ENCODE measurements at regions not wholly inside any gene's neighbourhood (a gene's known extent, or its start where the extent isn't known, plus 50 kb on each side); places are given as distances from the start of the nearest gene placed in this dataset.
A peak's percentile ranks its signal among the peaks of the same experiment; 100 is the strongest.

DNA sequence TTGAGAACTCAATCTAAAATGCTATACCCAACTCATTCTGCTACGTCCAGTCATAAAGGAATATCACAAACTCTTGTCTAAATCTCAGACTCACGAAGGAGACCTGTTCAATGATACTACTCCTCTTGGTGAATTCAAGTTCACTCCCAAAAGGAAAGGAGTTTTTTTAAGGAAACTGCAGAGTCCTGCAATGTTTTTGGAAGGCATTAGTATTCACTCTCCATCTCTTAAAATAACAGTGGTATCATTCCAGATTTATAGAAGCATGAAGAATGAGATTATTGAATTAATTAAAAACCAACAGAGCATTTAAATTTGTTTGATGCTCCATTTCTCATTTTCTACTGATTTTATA lies 73.4 kb downstream of the FOXD1 start:
- Histone ChIP-seq H3K79me2 (ENCODE audit: insufficient read depth, low read length) (no peaks in the 10 kb centered on the region), H3K4me2 (ENCODE audit: insufficient read depth, low read length) (peak overlapping the region; percentile 47), H3K9me3 (ENCODE audit: low read depth, low read length) (no peaks in the 10 kb centered on the region), H3K4me1 (ENCODE audit: insufficient read depth, low read length) (peaks cover 61% of the 10 kb centered on the region), H3K36me3 (ENCODE audit: insufficient read depth, low read length) (no peaks in the 10 kb centered on the region), H4K20me1 (ENCODE audit: insufficient read depth, low read length) (no peaks in the 10 kb centered on the region), H2AFZ (ENCODE audit: low read length) (no peak overlapping the region), H3K27me3 (ENCODE audit: insufficient read depth, low read length) (no peaks in the 10 kb centered on the region), H3K4me3 (ENCODE audit: insufficient read depth, low read length) (no peak overlapping the region), H3K27ac (ENCODE audit: low read depth, low read length) (peak overlapping the region; percentile 89)
- TF ChIP-seq, protein P1, sequence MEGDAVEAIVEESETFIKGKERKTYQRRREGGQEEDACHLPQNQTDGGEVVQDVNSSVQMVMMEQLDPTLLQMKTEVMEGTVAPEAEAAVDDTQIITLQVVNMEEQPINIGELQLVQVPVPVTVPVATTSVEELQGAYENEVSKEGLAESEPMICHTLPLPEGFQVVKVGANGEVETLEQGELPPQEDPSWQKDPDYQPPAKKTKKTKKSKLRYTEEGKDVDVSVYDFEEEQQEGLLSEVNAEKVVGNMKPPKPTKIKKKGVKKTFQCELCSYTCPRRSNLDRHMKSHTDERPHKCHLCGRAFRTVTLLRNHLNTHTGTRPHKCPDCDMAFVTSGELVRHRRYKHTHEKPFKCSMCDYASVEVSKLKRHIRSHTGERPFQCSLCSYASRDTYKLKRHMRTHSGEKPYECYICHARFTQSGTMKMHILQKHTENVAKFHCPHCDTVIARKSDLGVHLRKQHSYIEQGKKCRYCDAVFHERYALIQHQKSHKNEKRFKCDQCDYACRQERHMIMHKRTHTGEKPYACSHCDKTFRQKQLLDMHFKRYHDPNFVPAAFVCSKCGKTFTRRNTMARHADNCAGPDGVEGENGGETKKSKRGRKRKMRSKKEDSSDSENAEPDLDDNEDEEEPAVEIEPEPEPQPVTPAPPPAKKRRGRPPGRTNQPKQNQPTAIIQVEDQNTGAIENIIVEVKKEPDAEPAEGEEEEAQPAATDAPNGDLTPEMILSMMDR (IDR thresholded peaks at IDR 0.05; ENCODE audit: extremely low read depth, low read depth, low read length): no peak
- peak; percentile 69 for DNase-seq (ENCODE audit: insufficient read length, low spot score, missing footprints)

DNA sequence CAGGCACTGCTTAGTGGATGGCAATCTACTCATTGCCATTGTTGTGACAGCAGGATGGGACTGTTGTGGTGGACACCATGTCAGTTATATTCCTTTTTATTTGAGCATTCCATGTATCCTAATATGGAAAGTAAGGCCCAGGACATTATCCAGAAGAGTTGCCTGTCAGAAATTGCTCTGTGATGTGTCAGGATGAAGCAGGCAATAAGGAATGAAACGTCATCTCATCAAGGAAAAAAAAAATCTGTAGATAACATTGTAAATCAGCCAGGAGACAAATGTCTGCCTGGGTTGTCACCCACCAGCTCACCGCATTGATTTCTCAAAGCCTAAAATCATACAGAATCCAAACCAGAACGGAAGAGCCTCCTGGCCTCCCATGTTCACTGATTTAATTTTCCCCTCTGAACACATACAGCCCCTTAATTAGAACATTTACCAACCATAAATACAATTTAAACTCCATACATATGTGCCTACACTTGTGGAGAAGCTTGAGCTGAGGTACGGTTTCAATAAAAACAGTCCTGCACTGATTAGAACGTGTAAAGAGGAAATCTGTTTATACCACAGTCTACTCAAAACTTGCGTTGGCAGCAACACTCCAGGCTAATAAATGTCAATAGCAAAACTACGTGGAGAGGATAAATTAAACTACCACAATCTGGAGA lies 73.9 kb downstream of the FOXD1 start:
- TF ChIP-seq, protein P1 (IDR thresholded peaks at IDR 0.05; ENCODE audit: extremely low read depth, low read depth, low read length): no peak
- peak overlapping the region; percentile 16 for H2AFZ ChIP-seq (ENCODE audit: low read length)
- H4K20me1 ChIP-seq (ENCODE audit: insufficient read depth, low read length): no peaks in the 10 kb centered on the region
- no peaks in the 10 kb centered on the region for H3K36me3 ChIP-seq (ENCODE audit: insufficient read depth, low read length)
- no peak overlapping the region for H3K4me3 ChIP-seq (ENCODE audit: insufficient read depth, low read length)
- H3K27me3 ChIP-seq (ENCODE audit: insufficient read depth, low read length): no peaks in the 10 kb centered on the region
- peak; percentile 79 for DNase-seq (ENCODE audit: insufficient read length, low spot score, missing footprints)
- peak overlapping the region; percentile 89 for H3K27ac ChIP-seq (ENCODE audit: low read depth, low read length)
- peaks cover 66% of the 10 kb centered on the region for H3K4me1 ChIP-seq (ENCODE audit: insufficient read depth, low read length)
- peak overlapping the region; percentile 47 for H3K4me2 ChIP-seq (ENCODE audit: insufficient read depth, low read length)
- no peaks in the 10 kb centered on the region for H3K79me2 ChIP-seq (ENCODE audit: insufficient read depth, low read length)
- no peaks in the 10 kb centered on the region for H3K9me3 ChIP-seq (ENCODE audit: low read depth, low read length)

DNA sequence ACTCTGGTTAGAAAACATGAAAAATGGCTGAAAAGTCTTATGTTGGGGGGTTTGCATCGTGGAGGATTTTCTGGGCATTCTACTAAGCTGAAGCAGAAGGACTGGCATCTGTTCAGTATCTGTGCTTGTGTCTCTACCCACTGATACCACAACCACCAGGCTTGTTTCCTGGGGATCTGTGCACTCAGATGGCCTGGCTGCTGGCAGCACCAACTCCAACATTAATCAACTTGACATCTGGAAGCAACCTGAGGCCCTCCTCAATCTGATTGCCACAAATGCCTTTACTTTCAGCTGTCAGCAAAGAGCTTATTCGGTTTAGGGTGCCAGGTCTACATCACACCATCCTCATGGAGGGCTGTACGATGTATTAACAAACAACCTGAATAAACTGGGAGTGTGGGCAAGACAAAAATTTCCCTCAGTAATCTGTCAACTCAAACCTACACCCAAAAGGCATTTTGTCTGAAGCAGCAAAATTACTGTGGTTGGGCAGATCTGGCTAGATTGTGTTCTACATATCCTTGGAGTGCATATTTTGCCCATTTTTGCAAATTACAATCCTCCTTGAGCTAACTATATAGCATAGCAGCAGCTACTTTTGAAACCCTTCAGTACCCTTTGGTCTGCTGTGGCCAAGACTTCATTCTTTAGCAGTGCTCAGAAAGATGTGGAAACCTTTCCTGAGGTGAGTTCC lies 74.6 kb downstream of the FOXD1 start:
- Histone ChIP-seq H2AFZ (ENCODE audit: low read length) (peak overlapping the region; percentile 12), H3K27me3 (ENCODE audit: insufficient read depth, low read length) (no peaks in the 10 kb centered on the region), H3K36me3 (ENCODE audit: insufficient read depth, low read length) (no peaks in the 10 kb centered on the region), H3K9me3 (ENCODE audit: low read depth, low read length) (no peaks in the 10 kb centered on the region), H3K4me1 (ENCODE audit: insufficient read depth, low read length) (peaks cover 66% of the 10 kb centered on the region), H3K27ac (ENCODE audit: low read depth, low read length) (peak overlapping the region; percentile 89), H3K4me3 (ENCODE audit: insufficient read depth, low read length) (no peak overlapping the region), H3K4me2 (ENCODE audit: insufficient read depth, low read length) (peak overlapping the region; percentile 47), H3K79me2 (ENCODE audit: insufficient read depth, low read length) (no peaks in the 10 kb centered on the region), H4K20me1 (ENCODE audit: insufficient read depth, low read length) (no peaks in the 10 kb centered on the region)
- TF ChIP-seq, protein P1 (IDR thresholded peaks at IDR 0.05; ENCODE audit: extremely low read depth, low read depth, low read length): no peak
- peak; percentile 42 for DNase-seq (ENCODE audit: insufficient read length, low spot score, missing footprints)
